ENCODE measurements at regions not wholly inside any gene's neighbourhood (a gene's known extent, or its start where the extent isn't known, plus 50 kb on each side); places are given as distances from the start of the nearest gene placed in this dataset.

- TF ChIP-seq ZNF274 (IDR thresholded peaks at IDR 0.05; ENCODE audit: low read depth, low read length) (no peak), YY1 (IDR thresholded peaks at IDR 0.05; ENCODE audit: insufficient read depth, insufficient read length) (no peak)
Observed at GRCh38 chr18:78642296-78642951, 337.2 kb upstream of the SALL3 start.
